Activated T-cell treated with anti-CD3 and anti-CD28 coated beads, Interleukin-2, amount 50 U/mL, for 72 hours (primary cell): ENCODE measurements at regions not wholly inside any gene's neighbourhood (a gene's known extent, or its start where the extent isn't known, plus 50 kb on each side); places are given as distances from the start of the nearest gene placed in this dataset.
A peak's percentile ranks its signal among the peaks of the same experiment; 100 is the strongest.
"Not testable (repeated sequence)": the region's sequence is repeated elsewhere in the genome, so short reads cannot be mapped to it uniquely, and the experiment has no call there.

ENCODE experiments used
- ATAC-seq, 2 donors: fragments of 150-1000 bp; cut with Tn5 transposase; replicated peaks in 1 of 2; 2 replicates each; pipeline ENCODE4 v1.10.0; 2021; ENCODE audit warnings: moderate library complexity in 2 of 2, mild to moderate bottlenecking in 1 of 2
- DNase-seq, 2 donors: peaks; one replicate each; pipeline ENCODE4 v3.0.0; 2021 to 2022; ENCODE audit warnings: mixed read lengths in 1 of 2
- H3K27ac Mint-ChIP-seq: one replicate; pipeline ENCODE4 v1.8.0; 2022; ENCODE audit warnings: mild to moderate bottlenecking, moderate library complexity, mixed read lengths
- H3K27me3 Mint-ChIP-seq: one replicate; pipeline ENCODE4 v1.8.0; 2022; ENCODE audit warnings: low read depth, mixed read lengths
- H3K36me3 Mint-ChIP-seq, 2 donors: one replicate each; pipeline ENCODE4 v1.8.0; 2022; ENCODE audit warnings: mixed read lengths in 2 of 2, mild to moderate bottlenecking in 1 of 2; ENCODE audit not compliant: insufficient read depth in 2 of 2
- H3K4me1 Mint-ChIP-seq: one replicate; pipeline ENCODE4 v1.8.0; 2022; ENCODE audit warnings: low read depth, mixed read lengths
- H3K4me3 Mint-ChIP-seq, 2 donors: one replicate each; pipeline ENCODE4 v1.8.0; 2022; ENCODE audit warnings: mild to moderate bottlenecking in 2 of 2, mixed read lengths in 2 of 2, moderate library complexity in 2 of 2
- H3K9me3 Mint-ChIP-seq, 2 donors: one replicate each; pipeline ENCODE4 v1.8.0; 2022; ENCODE audit warnings: mixed read lengths in 2 of 2

DNA sequence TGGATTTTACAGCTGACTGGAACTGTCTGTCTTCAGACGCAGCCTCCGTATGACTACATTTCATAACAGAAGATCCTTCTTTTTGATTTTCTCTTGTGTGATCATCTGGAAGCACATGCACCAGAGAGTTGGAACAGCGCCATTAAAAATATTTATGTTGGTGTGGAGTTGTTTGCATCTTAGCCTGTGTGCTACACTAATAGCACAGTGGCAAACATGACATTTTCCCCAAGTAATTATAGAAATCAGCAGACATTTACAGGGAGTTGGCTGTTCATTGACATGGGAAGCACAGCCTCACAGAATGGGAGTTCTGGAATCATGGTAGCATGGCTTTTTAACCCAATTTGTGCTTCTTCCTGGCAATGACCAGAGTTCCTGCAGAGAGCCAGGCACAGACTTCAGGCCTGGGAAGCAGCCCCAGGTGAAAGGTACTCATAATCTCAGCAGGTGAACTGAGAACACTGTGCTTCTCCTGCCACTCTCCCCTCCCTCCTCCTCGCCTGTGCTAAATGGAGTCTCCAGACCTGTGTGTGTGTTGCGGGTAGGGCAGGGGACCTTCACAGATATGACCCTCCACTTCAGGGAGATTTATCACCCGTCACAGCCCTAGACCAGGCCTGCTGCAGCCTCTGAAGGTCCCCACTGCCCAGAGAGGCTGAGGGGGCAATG lies 82.8 kb upstream of the PLET1 start:
- H3K9me3 Mint-ChIP-seq: no peaks in the 10 kb centered on the region
- H3K27ac Mint-ChIP-seq: no peak overlapping the region

DNA sequence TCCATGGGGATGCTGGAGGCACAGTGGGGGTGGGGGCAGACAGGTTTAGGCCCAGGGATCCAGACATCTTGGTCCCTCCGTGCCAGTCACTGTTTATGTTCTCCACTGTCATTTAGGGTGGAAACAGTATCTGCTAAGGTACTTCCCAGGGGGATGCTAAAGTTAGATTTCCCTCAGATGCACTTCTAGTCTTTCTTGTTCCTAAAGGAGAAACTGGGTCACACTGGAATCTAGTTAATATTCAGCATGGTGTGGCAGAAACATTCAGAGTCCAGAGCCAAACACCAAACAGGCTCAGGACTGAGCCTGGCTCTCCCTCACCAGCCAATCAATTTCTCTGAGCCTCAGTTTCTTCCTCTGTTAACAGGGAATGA lies 83.4 kb upstream of the PLET1 start:
- H3K4me1 Mint-ChIP-seq: no peaks in the 10 kb centered on the region
- DNase-seq (no peak), ATAC-seq (no peak)
- no peak overlapping the region for H3K27ac Mint-ChIP-seq
- no peaks in the 10 kb centered on the region for H3K9me3 Mint-ChIP-seq
- no peaks in the 10 kb centered on the region for H3K36me3 Mint-ChIP-seq
- H3K4me3 Mint-ChIP-seq: no peak overlapping the region
- no peaks in the 10 kb centered on the region for H3K27me3 Mint-ChIP-seq

More for the DNA sequence above, 82.8 kb upstream of the PLET1 start:
- H3K4me1 Mint-ChIP-seq: no peaks in the 10 kb centered on the region
- DNase-seq (no peak), ATAC-seq (no peak)
- no peaks in the 10 kb centered on the region for H3K36me3 Mint-ChIP-seq
- no peak overlapping the region for H3K4me3 Mint-ChIP-seq
- no peaks in the 10 kb centered on the region for H3K27me3 Mint-ChIP-seq

DNA sequence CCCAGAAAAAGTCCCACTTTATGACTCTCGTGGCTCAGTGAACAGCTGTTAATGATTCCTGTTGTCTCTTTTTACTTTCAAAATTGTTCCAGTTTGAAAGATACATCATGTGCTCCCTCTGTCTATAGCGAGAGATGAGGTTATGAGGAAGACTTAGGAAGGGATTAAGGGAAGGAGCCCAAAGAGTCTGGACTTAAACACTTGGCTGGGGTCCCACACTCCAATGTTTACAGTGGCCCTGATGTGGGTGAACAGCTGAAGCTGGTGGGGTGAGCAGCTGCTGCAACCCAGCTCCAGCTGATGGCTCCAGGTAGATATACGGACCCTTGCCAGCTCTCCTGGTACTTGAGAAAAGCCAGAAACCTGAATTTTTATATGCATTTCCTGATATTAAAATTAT lies 84.5 kb upstream of the PLET1 start:
- Mint-ChIP-seq H3K36me3 (no peaks in the 10 kb centered on the region), H3K27ac (no peak overlapping the region), H3K4me1 (no peaks in the 10 kb centered on the region), H3K27me3 (no peaks in the 10 kb centered on the region), H3K4me3 (no peak overlapping the region), H3K9me3 (no peaks in the 10 kb centered on the region)
- DNase-seq: no peak
- ATAC-seq: no peak

DNA sequence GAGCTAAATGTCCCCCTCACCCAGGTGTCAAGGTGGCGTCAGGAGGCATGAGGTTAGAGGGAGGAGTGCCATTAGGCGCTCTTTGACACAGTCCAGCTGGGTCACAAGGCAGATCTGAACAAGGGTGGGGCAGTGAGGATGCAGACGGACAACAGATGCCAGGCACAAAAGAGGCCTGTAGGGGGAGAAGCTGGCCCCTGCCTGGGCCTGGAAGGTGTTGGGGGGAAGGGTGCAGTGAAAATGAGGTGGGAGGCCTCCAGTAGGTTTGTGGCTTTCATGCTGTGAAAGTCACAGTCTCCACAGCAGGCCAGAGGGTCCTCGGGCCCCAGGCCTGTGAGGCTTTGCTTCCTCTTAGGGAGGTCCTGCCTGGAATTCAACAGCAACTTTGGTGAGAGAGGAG lies 85.0 kb upstream of the PLET1 start:
- Mint-ChIP-seq H3K27me3 (no peaks in the 10 kb centered on the region), H3K4me1 (no peaks in the 10 kb centered on the region), H3K36me3 (no peaks in the 10 kb centered on the region), H3K27ac (no peak overlapping the region), H3K4me3 (no peak overlapping the region), H3K9me3 (no peaks in the 10 kb centered on the region)
- ATAC-seq: no peak
- DNase-seq: no peak

DNA sequence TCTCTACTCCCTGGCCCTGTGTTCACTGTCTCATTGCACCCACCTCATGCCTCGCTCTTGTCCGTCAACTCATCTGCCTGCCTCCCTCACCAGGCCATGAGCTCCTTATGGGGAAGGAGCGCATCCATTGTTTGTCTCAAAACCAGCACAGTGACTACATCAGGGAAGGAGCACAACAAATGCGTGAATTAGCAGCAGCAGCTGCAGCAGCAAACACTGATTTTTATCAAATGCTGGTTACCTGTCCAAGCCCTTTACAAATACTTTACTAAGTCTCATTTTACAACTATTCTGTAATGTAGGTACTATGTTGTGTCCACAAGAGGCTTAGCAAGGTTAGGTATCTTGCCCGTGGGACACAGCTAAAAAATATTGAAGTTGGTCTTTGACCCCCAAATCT lies 85.9 kb upstream of the PLET1 start:
- Mint-ChIP-seq H3K36me3 (no peaks in the 10 kb centered on the region), H3K4me1 (no peaks in the 10 kb centered on the region)
- ATAC-seq: no peak

DNA sequence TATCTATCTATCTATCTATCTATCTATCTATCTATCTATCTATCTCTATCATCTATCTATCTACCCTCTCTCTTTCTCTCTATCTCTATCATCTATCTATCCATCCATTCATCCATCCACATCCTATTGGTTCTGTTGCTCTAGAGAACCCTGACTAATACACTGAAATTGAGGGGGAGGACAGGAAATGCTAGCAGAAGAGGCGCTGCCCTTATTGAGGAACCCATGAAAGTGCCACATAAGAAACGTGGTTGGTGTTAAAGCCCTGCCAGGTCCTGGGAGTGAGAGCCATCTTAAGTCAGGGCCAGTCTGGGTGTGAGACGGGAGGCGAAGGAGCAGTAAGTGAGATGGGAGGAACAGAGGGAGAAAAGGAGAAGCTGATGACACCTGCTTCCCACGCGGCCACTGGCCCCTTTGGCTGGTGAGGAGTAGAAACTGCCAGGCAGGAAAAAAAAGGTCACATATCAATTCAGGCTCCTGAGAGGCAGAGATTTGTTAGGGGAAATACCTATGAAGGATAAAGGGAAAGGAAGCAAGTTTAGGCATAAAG lies 87.9 kb upstream of the PLET1 start:
- H3K4me1 Mint-ChIP-seq: peaks cover 4% of the 10 kb centered on the region
- ATAC-seq (no peak), DNase-seq (no peak)
- H3K36me3 Mint-ChIP-seq: no peaks in the 10 kb centered on the region
- no peaks in the 10 kb centered on the region for H3K9me3 Mint-ChIP-seq
- no peaks in the 10 kb centered on the region for H3K27me3 Mint-ChIP-seq
- no peak overlapping the region for H3K4me3 Mint-ChIP-seq
- H3K27ac Mint-ChIP-seq: no peak overlapping the region

More for the DNA sequence above, 85.9 kb upstream of the PLET1 start:
- DNase-seq: no peak
- no peak overlapping the region for H3K27ac Mint-ChIP-seq
- H3K9me3 Mint-ChIP-seq: no peaks in the 10 kb centered on the region
- H3K27me3 Mint-ChIP-seq: no peaks in the 10 kb centered on the region
- no peak overlapping the region for H3K4me3 Mint-ChIP-seq

DNA sequence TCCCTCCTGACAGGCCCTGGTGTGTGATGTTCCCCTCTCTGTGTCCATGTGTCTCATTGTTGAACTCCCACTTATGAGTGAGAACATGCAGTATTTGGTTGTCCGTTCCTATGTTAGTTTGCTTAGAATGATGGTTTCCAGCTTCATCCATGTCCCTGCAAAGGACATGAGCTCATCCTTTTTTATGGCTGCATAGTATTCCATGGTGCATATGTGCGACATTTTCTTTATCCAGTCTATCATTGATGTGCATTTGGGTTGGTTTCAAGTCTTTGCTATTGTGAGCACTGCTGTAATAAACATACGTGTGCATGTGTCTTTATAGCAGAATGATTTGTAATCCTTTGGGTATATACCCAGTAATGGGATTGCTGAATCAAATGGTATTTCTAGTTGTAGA lies 90.8 kb upstream of the PLET1 start:
- DNase-seq, H3K4me1 Mint-ChIP-seq, H3K36me3 Mint-ChIP-seq, ATAC-seq, H3K4me3 Mint-ChIP-seq, H3K27ac Mint-ChIP-seq, H3K27me3 Mint-ChIP-seq, H3K9me3 Mint-ChIP-seq: not testable (repeated sequence)

DNA sequence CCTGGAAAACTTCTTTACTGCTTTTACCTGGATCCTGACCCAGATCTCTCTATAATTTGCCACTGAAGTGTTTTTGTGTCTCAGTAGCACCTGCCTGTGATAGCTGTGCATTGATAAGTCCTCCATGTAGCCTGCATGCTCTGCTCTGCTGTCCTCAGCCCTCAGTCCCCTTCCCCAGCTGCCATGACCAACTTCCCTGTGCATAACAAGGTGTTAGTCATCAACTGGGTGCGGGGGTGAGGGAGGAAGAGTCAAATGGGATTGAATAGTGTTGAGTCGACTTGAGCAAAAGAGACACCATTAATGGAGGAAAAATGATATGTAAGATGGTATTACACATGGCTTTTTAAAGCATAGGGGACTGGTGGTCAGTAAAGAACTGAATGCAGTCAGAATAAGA lies 92.2 kb upstream of the PLET1 start:
- no peak for ATAC-seq

DNA sequence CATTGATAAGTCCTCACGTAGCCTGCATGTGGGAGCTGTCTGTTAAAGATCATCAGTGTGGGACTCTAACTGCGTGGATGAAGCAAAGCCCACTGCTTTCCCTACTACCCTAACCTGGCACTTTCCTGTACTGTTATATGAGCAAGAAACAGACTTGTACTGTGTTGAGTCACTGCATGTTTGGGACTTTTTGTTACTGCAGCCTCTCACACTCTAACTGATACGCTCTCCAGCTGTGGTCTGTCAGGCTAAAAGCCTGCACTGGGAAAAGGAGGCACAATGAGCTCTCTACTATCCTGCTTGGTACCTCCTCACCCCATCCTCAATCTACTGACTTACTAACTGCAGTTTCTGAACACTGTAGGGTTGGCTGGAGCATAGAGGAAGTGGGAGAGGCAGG lies 93.7 kb upstream of the PLET1 start:
- Mint-ChIP-seq H3K27ac (no peak overlapping the region), H3K4me3 (no peak overlapping the region), H3K27me3 (no peaks in the 10 kb centered on the region), H3K36me3 (no peaks in the 10 kb centered on the region), H3K4me1 (peaks cover 4% of the 10 kb centered on the region), H3K9me3 (no peaks in the 10 kb centered on the region)
- no peak for DNase-seq
- ATAC-seq: no peak

More for the DNA sequence above, 92.2 kb upstream of the PLET1 start:
- no peaks in the 10 kb centered on the region for H3K36me3 Mint-ChIP-seq
- no peaks in the 10 kb centered on the region for H3K27me3 Mint-ChIP-seq
- DNase-seq: no peak
- H3K9me3 Mint-ChIP-seq: no peaks in the 10 kb centered on the region
- H3K27ac Mint-ChIP-seq: no peak overlapping the region
- H3K4me3 Mint-ChIP-seq: no peak overlapping the region
- H3K4me1 Mint-ChIP-seq: peaks cover 4% of the 10 kb centered on the region

DNA sequence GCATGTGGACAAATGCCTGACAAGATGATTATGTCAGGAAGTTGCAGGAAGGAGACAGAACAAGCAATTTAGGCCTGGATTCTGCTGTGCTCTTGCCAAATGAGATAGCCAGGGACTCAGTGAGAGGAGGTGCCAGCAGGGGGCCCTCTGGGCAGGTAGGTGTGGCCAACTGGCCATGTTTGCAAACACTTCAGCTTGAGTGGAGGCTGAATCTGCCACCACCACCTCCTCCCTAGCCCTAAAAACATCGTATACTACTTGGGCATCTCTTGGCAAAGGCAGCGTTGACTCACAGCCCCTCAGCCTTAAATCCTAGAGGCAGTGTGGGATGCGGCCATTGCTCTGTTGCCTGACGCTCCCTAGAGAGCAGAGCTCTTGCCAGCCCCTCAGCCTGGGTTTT lies 95.1 kb upstream of the PLET1 start:
- H3K9me3 Mint-ChIP-seq: no peaks in the 10 kb centered on the region
- DNase-seq (peak in 1 of 2 donors; percentile 2), ATAC-seq (no peak)
- no peak overlapping the region for H3K27ac Mint-ChIP-seq
- peaks cover 4% of the 10 kb centered on the region for H3K4me1 Mint-ChIP-seq
- no peak overlapping the region for H3K4me3 Mint-ChIP-seq
- H3K36me3 Mint-ChIP-seq: no peaks in the 10 kb centered on the region
- no peaks in the 10 kb centered on the region for H3K27me3 Mint-ChIP-seq

DNA sequence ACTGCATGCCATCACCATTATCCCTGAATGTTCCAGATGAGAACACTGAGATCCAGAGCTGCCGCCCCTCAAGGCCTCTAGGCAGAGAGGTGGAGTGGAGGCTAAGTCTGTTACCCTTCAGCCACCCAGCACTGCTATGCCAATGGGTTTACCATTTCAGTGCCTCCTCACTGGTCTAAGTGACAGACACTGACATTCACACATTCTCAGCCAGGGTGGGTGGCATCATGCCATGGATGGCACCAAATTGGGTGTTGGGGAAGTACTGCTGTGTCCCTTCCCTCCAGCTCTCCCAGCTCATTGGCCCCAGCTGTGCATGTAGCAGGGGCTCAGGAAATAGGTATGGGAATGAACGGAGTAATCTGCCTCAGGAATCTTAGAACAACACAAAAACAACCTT lies 96.8 kb upstream of the PLET1 start:
- DNase-seq (no peak), ATAC-seq (no peak)
- H3K4me1 Mint-ChIP-seq: peaks cover 4% of the 10 kb centered on the region

DNA sequence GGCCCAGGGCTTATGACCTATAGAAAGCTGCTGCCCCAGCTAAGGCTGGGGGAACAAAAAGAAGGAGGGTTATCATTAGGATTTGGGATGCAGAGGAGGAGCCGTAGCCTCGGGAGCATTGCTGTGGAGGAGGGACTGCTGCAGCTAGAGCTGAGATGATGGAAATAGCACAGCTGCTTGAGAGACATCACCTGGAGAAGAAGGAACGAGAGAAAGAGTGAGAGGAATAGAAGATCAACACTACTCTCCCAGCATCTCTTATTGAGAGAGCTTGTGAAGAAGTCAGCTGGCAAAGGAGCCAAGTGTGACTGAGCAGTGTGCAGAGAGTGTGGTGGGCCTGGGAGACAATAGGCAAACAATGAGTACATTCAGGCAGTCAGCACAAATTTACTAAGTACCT lies 100.7 kb upstream of the PLET1 start:
- DNase-seq (no peak), ATAC-seq (no peak)
- Mint-ChIP-seq H3K9me3 (no peaks in the 10 kb centered on the region), H3K27ac (no peak overlapping the region), H3K27me3 (no peaks in the 10 kb centered on the region), H3K4me3 (no peak overlapping the region), H3K4me1 (no peaks in the 10 kb centered on the region), H3K36me3 (no peaks in the 10 kb centered on the region)

More for the DNA sequence above, 96.8 kb upstream of the PLET1 start:
- Mint-ChIP-seq H3K36me3 (no peaks in the 10 kb centered on the region), H3K9me3 (no peaks in the 10 kb centered on the region), H3K27ac (no peak overlapping the region), H3K27me3 (no peaks in the 10 kb centered on the region), H3K4me3 (no peak overlapping the region)

DNA sequence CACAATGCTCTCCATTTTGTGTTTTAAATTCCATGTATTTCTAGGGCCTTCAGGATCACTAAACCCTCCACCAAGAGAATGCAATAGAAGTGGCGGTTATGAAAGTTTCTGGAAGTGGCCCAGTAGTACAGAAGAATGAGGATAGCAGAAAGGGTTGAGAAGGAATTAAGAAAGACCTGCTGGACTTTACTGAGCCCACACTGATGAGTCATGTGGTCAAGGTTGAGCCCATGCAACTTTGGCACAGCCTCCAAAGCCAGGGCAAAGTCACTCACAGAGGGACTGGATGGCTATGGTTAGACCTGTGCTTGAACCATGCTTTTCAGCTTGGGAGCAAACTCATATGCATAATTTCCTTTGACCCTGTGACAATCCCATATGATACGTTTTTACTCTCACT lies 102.9 kb upstream of the PLET1 start:
- Mint-ChIP-seq H3K27ac (no peak overlapping the region), H3K9me3 (no peaks in the 10 kb centered on the region), H3K27me3 (no peaks in the 10 kb centered on the region), H3K4me3 (no peak overlapping the region), H3K36me3 (no peaks in the 10 kb centered on the region), H3K4me1 (no peaks in the 10 kb centered on the region)
- DNase-seq (no peak), ATAC-seq (no peak)

DNA sequence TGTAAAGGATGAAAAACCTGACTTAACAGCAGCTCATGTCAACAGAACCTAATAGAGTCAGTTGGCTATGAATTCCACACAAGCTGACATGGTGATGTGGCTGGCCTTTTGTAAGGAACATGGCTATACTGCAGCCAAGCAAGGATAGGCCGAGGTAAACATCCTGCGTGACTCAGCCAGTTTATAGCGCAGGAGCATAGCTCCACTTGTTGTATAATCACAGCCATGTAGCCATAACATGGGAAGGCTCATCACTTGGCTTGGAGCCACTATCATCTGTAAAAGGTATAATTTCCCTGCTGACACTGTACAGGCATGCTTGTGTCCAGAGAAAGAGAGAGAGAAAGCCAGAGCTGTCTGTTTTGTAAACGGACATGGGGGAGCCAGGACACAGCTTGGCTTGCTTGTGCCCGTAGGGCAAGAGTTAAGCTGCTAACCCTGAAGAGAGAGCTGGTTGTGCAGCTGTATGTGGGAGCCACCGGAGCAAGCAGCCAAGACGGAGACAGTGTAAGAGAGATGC lies 104.4 kb upstream of the PLET1 start:
- no peaks in the 10 kb centered on the region for H3K9me3 Mint-ChIP-seq
- no peaks in the 10 kb centered on the region for H3K4me1 Mint-ChIP-seq
- no peak overlapping the region for H3K4me3 Mint-ChIP-seq
- H3K27me3 Mint-ChIP-seq: no peaks in the 10 kb centered on the region
- DNase-seq: no peak
- no peak for ATAC-seq
- H3K27ac Mint-ChIP-seq: no peak overlapping the region
- H3K36me3 Mint-ChIP-seq: no peaks in the 10 kb centered on the region
